D721Med (cell line): ENCODE measurements at regions not wholly inside any gene's neighbourhood (a gene's known extent, or its start where the extent isn't known, plus 50 kb on each side); places are given as distances from the start of the nearest gene placed in this dataset.

Experiments used
- DNase-seq: peaks from one replicate; pipeline ENCODE4 v3.0.0; 2011; ENCODE audit warnings: low spot score; ENCODE audit not compliant: insufficient read length
- FAIRE-seq: peaks from 2 replicates; lab custom pipeline; 2011; peaks lifted over from hg19 to GRCh38; lab: Jason Lieb, UNC
- TF ChIP-seq, protein P1 (sequence below): IDR thresholded peaks from 2 replicates; pipeline ENCODE4 v1.5.1; 2012; ENCODE audit warnings: mild to moderate bottlenecking, control low read depth; ENCODE audit not compliant: insufficient read depth; ENCODE audit errors: missing control alignments

DNA sequence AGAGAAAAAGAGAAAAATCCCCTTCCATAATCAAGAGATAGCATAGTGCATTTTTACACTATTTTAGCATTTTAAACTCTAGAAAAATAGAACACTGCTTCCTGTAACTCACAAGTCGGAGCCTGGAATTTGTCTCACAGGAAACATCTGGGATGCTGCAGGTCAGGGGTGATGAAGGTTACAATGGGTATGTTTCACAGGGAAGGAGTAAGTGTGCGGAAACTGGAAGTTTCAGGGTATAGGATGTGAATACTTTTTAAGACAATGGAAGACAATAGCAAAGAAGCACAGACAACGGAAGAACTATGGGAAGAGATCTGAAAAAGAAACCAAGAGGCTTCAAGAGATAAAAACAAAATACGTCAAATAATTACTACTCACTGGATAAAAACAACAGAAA lies 361.0 kb upstream of the MARCKS start:
- TF ChIP-seq, protein P1, sequence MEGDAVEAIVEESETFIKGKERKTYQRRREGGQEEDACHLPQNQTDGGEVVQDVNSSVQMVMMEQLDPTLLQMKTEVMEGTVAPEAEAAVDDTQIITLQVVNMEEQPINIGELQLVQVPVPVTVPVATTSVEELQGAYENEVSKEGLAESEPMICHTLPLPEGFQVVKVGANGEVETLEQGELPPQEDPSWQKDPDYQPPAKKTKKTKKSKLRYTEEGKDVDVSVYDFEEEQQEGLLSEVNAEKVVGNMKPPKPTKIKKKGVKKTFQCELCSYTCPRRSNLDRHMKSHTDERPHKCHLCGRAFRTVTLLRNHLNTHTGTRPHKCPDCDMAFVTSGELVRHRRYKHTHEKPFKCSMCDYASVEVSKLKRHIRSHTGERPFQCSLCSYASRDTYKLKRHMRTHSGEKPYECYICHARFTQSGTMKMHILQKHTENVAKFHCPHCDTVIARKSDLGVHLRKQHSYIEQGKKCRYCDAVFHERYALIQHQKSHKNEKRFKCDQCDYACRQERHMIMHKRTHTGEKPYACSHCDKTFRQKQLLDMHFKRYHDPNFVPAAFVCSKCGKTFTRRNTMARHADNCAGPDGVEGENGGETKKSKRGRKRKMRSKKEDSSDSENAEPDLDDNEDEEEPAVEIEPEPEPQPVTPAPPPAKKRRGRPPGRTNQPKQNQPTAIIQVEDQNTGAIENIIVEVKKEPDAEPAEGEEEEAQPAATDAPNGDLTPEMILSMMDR: no peak
- no peak for FAIRE-seq
- DNase-seq: no peak

DNA sequence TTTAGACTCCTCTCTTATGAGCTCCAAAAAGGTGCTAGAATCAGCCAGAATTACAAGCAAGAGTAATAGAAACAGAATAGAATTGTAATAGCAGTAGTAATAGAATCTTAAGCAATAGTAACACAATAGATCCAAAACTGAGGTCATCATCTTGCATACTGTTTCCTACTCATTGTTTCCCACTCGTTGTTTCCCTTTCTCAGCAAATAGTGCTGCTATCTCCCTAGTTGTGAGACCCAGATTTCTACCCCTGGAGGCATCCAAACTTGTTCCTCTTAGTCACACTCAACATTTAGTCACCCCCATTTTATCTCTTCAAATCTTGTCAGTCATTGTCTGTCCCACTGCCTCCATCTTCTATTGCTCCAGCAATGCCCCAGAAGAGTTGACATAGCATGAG lies 356.9 kb upstream of the MARCKS start:
- TF ChIP-seq, protein P1: no peak
- DNase-seq (no peak), FAIRE-seq (no peak)

DNA sequence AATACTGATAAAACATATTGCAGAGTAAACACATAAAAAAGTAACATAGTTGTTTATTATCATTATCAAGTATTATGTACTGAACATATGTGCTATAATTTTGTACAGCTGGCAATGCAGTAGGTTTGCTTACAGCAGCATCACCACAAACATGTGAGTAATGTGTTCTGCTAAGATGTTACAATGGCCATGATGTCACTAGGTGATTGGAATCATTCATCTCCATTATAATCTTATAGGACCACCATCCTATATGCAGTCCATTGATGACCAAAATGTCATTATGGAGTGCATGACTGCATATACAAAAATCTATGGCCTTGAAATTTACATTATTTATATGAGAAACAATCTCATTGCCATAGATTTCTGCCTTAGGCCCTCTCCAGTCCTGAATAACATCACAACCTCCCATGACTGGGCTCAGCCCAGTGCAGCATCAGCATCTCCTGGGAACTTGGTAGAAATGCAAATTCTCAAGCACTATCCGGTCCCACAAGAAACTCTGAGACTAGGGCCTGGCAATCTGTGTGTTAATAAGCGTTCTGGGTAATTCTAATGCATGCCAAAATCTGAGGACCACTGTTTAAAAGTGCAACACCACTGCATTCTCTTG lies 352.0 kb upstream of the MARCKS start:
- TF ChIP-seq, protein P1: no peak
- FAIRE-seq (no peak), DNase-seq (no peak)

DNA sequence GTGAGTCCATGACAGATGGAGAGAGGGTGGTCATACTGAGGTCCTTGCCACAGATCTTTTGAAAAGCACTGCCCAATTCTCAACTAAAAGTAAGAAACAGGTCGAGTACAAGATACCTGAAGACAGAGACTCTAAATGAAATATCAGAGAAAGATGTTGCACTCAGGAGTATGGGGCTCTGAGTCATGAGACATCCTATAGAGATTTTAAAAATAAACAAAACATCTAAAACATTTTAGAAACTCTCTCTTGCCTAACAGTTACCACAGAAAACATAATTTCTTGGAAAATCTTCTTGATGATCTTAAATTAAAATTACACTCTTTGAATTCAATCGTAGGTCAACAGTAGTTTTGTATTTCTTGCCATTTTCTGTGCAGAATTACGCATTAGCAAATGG lies 348.9 kb upstream of the MARCKS start:
- DNase-seq: no peak
- no peak for FAIRE-seq

DNA sequence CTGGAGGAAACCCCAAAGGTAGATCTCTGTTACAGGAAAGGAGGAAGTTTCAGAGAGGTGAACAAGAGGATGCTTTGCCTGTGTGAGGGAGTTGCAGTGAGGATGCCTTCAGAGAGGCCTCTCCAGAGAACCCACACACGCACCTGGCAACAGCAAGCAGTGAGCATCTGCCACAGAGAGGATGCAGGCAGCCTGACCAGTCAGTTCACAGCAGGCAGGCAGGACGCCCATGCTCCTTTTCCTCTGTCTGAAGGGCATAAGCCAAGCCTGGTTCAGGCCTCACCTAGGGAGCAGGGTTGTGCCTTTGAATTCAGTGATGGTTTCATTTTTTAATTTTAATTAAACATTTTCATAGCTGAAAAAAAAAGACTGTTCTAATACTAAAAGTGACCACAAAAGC lies 346.0 kb upstream of the MARCKS start:
- TF ChIP-seq, protein P1: no peak
- FAIRE-seq: no peak

More for the DNA sequence above, 348.9 kb upstream of the MARCKS start:
- TF ChIP-seq, protein P1: no peak

DNA sequence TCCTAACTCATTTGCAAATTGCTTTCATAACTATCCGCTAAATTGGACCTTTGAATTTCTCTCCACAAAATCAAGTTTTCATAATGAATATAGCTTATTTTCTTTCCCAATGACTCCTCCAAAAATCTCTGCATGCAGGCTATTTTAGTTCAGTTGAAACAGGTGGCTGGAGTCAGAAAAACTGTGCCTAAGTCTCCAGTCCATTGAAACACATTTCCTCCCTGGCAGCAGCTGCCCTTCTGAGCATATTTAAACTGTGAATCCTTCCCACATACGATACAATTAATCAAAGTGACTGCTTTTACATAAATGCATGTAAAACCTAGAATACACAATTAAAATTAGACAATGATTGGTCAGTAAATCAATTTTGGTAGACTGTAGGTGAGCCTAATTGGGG lies 344.6 kb upstream of the MARCKS start:
- TF ChIP-seq, protein P1: no peak
- DNase-seq (no peak), FAIRE-seq (no peak)

More for the DNA sequence above, 346.0 kb upstream of the MARCKS start:
- DNase-seq: no peak

DNA sequence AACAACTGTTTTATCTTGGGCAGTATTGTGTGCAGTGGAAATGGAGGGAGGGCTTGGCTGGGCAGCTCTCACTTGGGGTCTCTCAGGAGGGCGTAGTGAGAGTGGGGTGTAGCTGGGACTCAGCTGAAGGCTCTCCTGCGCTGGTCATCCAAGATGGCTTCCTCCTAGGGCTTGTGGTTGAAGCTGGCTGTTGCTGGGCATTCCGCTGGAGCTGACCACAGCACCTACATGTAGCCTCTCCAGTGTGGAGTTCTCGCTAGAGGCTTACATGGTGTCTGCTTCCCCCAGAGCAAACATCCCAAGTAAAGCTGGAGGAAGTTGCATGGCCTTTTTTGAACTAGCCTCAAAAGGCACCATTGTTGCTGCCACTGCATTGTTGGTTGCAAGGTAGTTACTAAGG lies 344.1 kb upstream of the MARCKS start:
- FAIRE-seq (no peak), DNase-seq (no peak)
- TF ChIP-seq, protein P1: no peak
